K562 (cell line): ENCODE measurements at regions not wholly inside any gene's neighbourhood (a gene's known extent, or its start where the extent isn't known, plus 50 kb on each side); places are given as distances from the start of the nearest gene placed in this dataset.

Experiments
- CHD7 ChIP-seq: fragments of 200-600 bp; sonication (generic); IDR thresholded peaks from one replicate; pipeline ENCODE4 v1.6.1; 2012; ENCODE audit warnings: mild to moderate bottlenecking, low read depth, low read length, inconsistent platforms
- EZH2 ChIP-seq: IDR thresholded peaks from 2 replicates; pipeline ENCODE4 v1.6.1; 2012; ENCODE audit warnings: low read depth, mild to moderate bottlenecking, inconsistent platforms, low read length, borderline replicate concordance
- FOXA3 ChIP-seq, 2 experiments: fragments of 450-650 bp in 1 of 2; sonication (generic) in 1 of 2; formaldehyde crosslinking; IDR thresholded peaks in 1 of 2; conservative IDR thresholded peaks in 1 of 2; 2 replicates each; pipeline versions ENCODE4 v1.4.0 to v1.8.0; 2020 to 2022; ENCODE audit warnings: mild to moderate bottlenecking in 2 of 2, missing genetic modification reagents in 1 of 2
- HNRNPH1 ChIP-seq: fragments of 200-400 bp; formaldehyde crosslinking; optimal IDR thresholded peaks from 2 replicates; pipeline ENCODE3; 2017; ENCODE audit warnings: low read depth, mild to moderate bottlenecking, low read length, moderate library complexity
- IRF1 ChIP-seq: sonication (generic); formaldehyde crosslinking; IDR thresholded peaks from 2 replicates; pipeline ENCODE4 v1.8.0; 2022; ENCODE audit warnings: missing genetic modification reagents, mild to moderate bottlenecking, borderline replicate concordance
- JUND ChIP-seq, 2 experiments: IDR thresholded peaks; 2 replicates in 1 of 2; 3 replicates in 1 of 2; pipeline ENCODE4 v1.6.1; 2011; ENCODE audit warnings: borderline replicate concordance in 2 of 2, low read depth in 2 of 2, low read length in 2 of 2, improper control_type of control experiment in 1 of 2, missing biosample characterization in 1 of 2, missing genetic modification characterization in 1 of 2, missing genetic modification reagents in 1 of 2
- MCM7 ChIP-seq, 2 experiments: fragments of 450-650 bp; IDR thresholded peaks; 2 replicates each; pipeline ENCODE4 v1.6.1; 2016 to 2018
- POLR2A ChIP-seq: fragments of 450-650 bp; conservative IDR thresholded peaks from 2 replicates; pipeline ENCODE4 v1.6.1; 2016
- SRF ChIP-seq, 2 experiments: fragments of 250-450, 450-650 bp in 1 of 2; sonication (Bioruptor Pico) in 1 of 2; sonication (generic) in 1 of 2; formaldehyde crosslinking; IDR thresholded peaks; 2 replicates each; pipeline versions ENCODE4 v1.5.0 to v1.5.1; 2020 to 2022; ENCODE audit warnings: mild to moderate bottlenecking in 1 of 2, missing genetic modification reagents in 1 of 2
- TBL1XR1 ChIP-seq, 2 experiments: IDR thresholded peaks; 2 replicates each; pipeline ENCODE4 v1.6.1; 2012; ENCODE audit warnings: improper control_type of control experiment in 2 of 2, low read length in 2 of 2, mild to moderate bottlenecking in 1 of 2
- UBTF ChIP-seq, 2 experiments: IDR thresholded peaks; 2 replicates each; pipeline ENCODE4 v1.6.1; 2012; ENCODE audit warnings: improper control_type of control experiment in 2 of 2, low read depth in 2 of 2, low read length in 2 of 2, borderline replicate concordance in 1 of 2
- TF ChIP-seq, protein P1 (sequence below), 3 experiments: IDR thresholded peaks in 2 of 3; conservative IDR thresholded peaks in 1 of 3; 2 replicates each; pipeline ENCODE4 v1.5.1; 2011 to 2012; ENCODE audit warnings: low read length in 3 of 3, mild to moderate bottlenecking in 3 of 3, control low read depth in 2 of 3, improper control_type of control experiment in 1 of 3, inconsistent platforms in 1 of 3, low read depth in 1 of 3, mixed read lengths in 1 of 3, moderate library complexity in 1 of 3; ENCODE audit not compliant: insufficient read depth in 2 of 3

DNA sequence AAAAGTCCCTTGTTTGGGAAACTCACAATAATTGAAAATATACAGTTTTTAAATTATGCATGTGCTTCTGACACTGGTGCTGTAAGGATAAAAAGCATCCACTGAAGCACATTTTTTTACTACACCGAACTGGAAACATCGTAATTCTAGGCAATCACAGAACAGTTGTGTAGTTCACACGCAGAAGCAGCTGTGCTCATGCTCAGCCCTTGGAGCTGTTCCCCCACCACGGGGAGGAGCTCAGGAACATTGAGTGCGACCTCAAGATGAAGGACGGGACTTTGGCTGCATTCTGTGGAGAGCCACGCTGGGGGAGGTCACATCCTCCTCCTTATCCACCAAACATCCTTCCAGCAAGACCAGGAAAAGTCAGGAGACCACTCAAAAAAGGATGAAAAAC lies 466.3 kb upstream of the CDH4 start:
- TF ChIP-seq, protein P1, sequence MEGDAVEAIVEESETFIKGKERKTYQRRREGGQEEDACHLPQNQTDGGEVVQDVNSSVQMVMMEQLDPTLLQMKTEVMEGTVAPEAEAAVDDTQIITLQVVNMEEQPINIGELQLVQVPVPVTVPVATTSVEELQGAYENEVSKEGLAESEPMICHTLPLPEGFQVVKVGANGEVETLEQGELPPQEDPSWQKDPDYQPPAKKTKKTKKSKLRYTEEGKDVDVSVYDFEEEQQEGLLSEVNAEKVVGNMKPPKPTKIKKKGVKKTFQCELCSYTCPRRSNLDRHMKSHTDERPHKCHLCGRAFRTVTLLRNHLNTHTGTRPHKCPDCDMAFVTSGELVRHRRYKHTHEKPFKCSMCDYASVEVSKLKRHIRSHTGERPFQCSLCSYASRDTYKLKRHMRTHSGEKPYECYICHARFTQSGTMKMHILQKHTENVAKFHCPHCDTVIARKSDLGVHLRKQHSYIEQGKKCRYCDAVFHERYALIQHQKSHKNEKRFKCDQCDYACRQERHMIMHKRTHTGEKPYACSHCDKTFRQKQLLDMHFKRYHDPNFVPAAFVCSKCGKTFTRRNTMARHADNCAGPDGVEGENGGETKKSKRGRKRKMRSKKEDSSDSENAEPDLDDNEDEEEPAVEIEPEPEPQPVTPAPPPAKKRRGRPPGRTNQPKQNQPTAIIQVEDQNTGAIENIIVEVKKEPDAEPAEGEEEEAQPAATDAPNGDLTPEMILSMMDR (IDR thresholded peaks at IDR 0.05 in 2 of 3, conservative IDR thresholded peaks at IDR 0.05 in 1 of 3; ENCODE audit: insufficient read depth in 2 of 3, low read depth in 1 of 3, low read length in 3 of 3): no peak
- TF ChIP-seq FOXA3 (CRISPR knock-in tag; conservative IDR thresholded peaks at IDR 0.05 in 1 of 2, IDR thresholded peaks at IDR 0.05 in 1 of 2): no peak
- no peak for TF ChIP-seq TBL1XR1 (IDR thresholded peaks at IDR 0.05; ENCODE audit: low read length in 2 of 2)
- no peak for TF ChIP-seq EZH2
- TF ChIP-seq IRF1 (CRISPR knock-in tag): no peak
- TF ChIP-seq CHD7: no peak
- TF ChIP-seq MCM7 (IDR thresholded peaks at IDR 0.05): no peak
- no peak for TF ChIP-seq SRF (CRISPR knock-in tag; IDR thresholded peaks at IDR 0.05)
- no peak for TF ChIP-seq POLR2A
- no peak for TF ChIP-seq JUND (IDR thresholded peaks at IDR 0.05; ENCODE audit: borderline replicate concordance, low read depth, low read length)
- TF ChIP-seq JUND (tag; IDR thresholded peaks at IDR 0.05; ENCODE audit: borderline replicate concordance, low read depth, low read length): no peak
- TF ChIP-seq UBTF (IDR thresholded peaks at IDR 0.05; ENCODE audit: borderline replicate concordance in 1 of 2, low read depth in 2 of 2, low read length in 2 of 2): no peak
- TF ChIP-seq HNRNPH1: no peak
